HepG2 (cell line): ENCODE measurements at regions not wholly inside any gene's neighbourhood (a gene's known extent, or its start where the extent isn't known, plus 50 kb on each side); places are given as distances from the start of the nearest gene placed in this dataset.
A peak's percentile ranks its signal among the peaks of the same experiment; 100 is the strongest.

Experiments used
- ATF4 ChIP-seq, 2 experiments: fragments of 450-650 bp in 1 of 2; sonication (generic) in 1 of 2; formaldehyde crosslinking; IDR thresholded peaks; 2 replicates each; pipeline versions ENCODE4 v1.5.0 to v1.8.0; 2020 to 2022; ENCODE audit warnings: mild to moderate bottlenecking in 1 of 2, missing genetic modification reagents in 1 of 2
- CHD4 ChIP-seq: fragments of 200-600 bp; sonication (generic); IDR thresholded peaks from 2 replicates; pipeline ENCODE4 v1.7.0; 2017; ENCODE audit warnings: mild to moderate bottlenecking, low read length, borderline replicate concordance
- E2F1 ChIP-seq: sonication (generic); formaldehyde crosslinking; IDR thresholded peaks from 2 replicates; pipeline ENCODE4 v1.5.0; 2020; ENCODE audit warnings: missing genetic modification reagents
- GLI4 ChIP-seq: sonication (generic); formaldehyde crosslinking; IDR thresholded peaks from 2 replicates; pipeline ENCODE4 v1.5.1; 2020; ENCODE audit warnings: missing genetic modification reagents, mild to moderate bottlenecking, moderate library complexity, borderline replicate concordance
- KAT7 ChIP-seq: IDR thresholded peaks from 2 replicates; pipeline ENCODE4 v1.6.1; 2018; ENCODE audit warnings: borderline replicate concordance, missing compliant biosample characterization
- NFE2 ChIP-seq: sonication (generic); formaldehyde crosslinking; IDR thresholded peaks from 2 replicates; pipeline ENCODE4 v1.4.0; 2020; ENCODE audit warnings: missing genetic modification reagents
- SETDB1 ChIP-seq: sonication (generic); formaldehyde crosslinking; IDR thresholded peaks from 2 replicates; pipeline ENCODE4 v1.5.1; 2020; ENCODE audit warnings: missing genetic modification reagents, mild to moderate bottlenecking, borderline replicate concordance
- STAG1 ChIP-seq: sonication (generic); formaldehyde crosslinking; IDR thresholded peaks from 2 replicates; pipeline ENCODE4 v1.4.0; 2020; ENCODE audit warnings: missing genetic modification reagents
- TRAFD1 ChIP-seq: sonication (generic); formaldehyde crosslinking; IDR thresholded peaks from 2 replicates; pipeline ENCODE4 v1.5.1; 2020; ENCODE audit warnings: missing genetic modification reagents, mild to moderate bottlenecking, borderline replicate concordance
- YEATS4 ChIP-seq: sonication (generic); formaldehyde crosslinking; IDR thresholded peaks from 2 replicates; pipeline ENCODE4 v1.4.0; 2020; ENCODE audit warnings: missing genetic modification reagents, borderline replicate concordance
- ZNF772 ChIP-seq: sonication (generic); formaldehyde crosslinking; IDR thresholded peaks from 2 replicates; pipeline ENCODE4 v1.5.0; 2020; ENCODE audit warnings: mild to moderate bottlenecking, missing genetic modification reagents
- ZNF773 ChIP-seq: sonication (generic); formaldehyde crosslinking; IDR thresholded peaks from 2 replicates; pipeline ENCODE4 v1.4.0; 2020; ENCODE audit warnings: missing genetic modification reagents, borderline replicate concordance
- TF ChIP-seq, protein P1 (sequence below): sonication (generic); formaldehyde crosslinking; IDR thresholded peaks from 2 replicates; pipeline ENCODE4 v1.5.1; 2020; ENCODE audit warnings: missing genetic modification reagents, mild to moderate bottlenecking, borderline replicate concordance
- TF ChIP-seq, protein P2 (sequence below): sonication (generic); formaldehyde crosslinking; IDR thresholded peaks from 2 replicates; pipeline ENCODE4 v1.4.0; 2020; ENCODE audit warnings: missing genetic modification reagents
- TF ChIP-seq, protein P3 (sequence below): IDR thresholded peaks from 2 replicates; pipeline ENCODE4 v1.6.1; 2016; ENCODE audit warnings: low read depth, missing genetic modification reagents, missing compliant biosample characterization

GRCh38 chr6:26216359-26216885 is 129.2 kb downstream of the HFE start (continued):
- TF ChIP-seq STAG1 (CRISPR knock-in tag) (0 out of 2 replicates have a peak, but pooled peaks have one; percentile 13), ZNF773 (CRISPR knock-in tag) (no peak), KAT7 (CRISPR knock-in tag) (peak; percentile 67; the same call in 1 of the 2 replicates), TRAFD1 (CRISPR knock-in tag) (no peak; the same call in 1 of the 2 replicates), ZNF772 (0 out of 2 replicates have a peak, but pooled peaks have one; percentile 2), E2F1 (CRISPR knock-in tag) (no peak; the same call in 1 of the 2 replicates), GLI4 (CRISPR knock-in tag) (no peak), CHD4 (no peak; the same call in 1 of the 2 replicates), SETDB1 (no peak), YEATS4 (CRISPR knock-in tag) (no peak), ATF4 (CRISPR knock-in tag; IDR thresholded peaks at IDR 0.05) (peak in 1 of 2 experiments; percentile 10; a peak in 1 of 4 replicates), NFE2 (CRISPR knock-in tag) (no peak)
- TF ChIP-seq, protein P1, sequence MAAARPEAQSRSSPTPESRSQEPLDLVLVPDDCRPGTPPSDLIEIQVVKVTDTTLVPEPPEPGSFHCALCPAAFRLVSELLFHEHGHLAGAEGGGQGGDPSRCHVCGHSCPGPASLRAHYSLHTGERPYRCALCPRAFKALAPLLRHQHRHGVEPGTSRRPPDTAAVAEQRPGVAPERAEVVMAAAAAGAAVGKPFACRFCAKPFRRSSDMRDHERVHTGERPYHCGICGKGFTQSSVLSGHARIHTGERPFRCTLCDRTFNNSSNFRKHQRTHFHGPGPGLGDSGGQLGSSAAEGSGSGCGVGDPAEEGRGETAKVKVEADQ (CRISPR knock-in tag) = peak; percentile 2; the same call in 1 of the 2 replicates
- TF ChIP-seq, protein P2, sequence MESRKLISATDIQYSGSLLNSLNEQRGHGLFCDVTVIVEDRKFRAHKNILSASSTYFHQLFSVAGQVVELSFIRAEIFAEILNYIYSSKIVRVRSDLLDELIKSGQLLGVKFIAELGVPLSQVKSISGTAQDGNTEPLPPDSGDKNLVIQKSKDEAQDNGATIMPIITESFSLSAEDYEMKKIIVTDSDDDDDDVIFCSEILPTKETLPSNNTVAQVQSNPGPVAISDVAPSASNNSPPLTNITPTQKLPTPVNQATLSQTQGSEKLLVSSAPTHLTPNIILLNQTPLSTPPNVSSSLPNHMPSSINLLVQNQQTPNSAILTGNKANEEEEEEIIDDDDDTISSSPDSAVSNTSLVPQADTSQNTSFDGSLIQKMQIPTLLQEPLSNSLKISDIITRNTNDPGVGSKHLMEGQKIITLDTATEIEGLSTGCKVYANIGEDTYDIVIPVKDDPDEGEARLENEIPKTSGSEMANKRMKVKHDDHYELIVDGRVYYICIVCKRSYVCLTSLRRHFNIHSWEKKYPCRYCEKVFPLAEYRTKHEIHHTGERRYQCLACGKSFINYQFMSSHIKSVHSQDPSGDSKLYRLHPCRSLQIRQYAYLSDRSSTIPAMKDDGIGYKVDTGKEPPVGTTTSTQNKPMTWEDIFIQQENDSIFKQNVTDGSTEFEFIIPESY (CRISPR knock-in tag) = peak; percentile 24; the same call in 1 of the 2 replicates
- TF ChIP-seq, protein P3, sequence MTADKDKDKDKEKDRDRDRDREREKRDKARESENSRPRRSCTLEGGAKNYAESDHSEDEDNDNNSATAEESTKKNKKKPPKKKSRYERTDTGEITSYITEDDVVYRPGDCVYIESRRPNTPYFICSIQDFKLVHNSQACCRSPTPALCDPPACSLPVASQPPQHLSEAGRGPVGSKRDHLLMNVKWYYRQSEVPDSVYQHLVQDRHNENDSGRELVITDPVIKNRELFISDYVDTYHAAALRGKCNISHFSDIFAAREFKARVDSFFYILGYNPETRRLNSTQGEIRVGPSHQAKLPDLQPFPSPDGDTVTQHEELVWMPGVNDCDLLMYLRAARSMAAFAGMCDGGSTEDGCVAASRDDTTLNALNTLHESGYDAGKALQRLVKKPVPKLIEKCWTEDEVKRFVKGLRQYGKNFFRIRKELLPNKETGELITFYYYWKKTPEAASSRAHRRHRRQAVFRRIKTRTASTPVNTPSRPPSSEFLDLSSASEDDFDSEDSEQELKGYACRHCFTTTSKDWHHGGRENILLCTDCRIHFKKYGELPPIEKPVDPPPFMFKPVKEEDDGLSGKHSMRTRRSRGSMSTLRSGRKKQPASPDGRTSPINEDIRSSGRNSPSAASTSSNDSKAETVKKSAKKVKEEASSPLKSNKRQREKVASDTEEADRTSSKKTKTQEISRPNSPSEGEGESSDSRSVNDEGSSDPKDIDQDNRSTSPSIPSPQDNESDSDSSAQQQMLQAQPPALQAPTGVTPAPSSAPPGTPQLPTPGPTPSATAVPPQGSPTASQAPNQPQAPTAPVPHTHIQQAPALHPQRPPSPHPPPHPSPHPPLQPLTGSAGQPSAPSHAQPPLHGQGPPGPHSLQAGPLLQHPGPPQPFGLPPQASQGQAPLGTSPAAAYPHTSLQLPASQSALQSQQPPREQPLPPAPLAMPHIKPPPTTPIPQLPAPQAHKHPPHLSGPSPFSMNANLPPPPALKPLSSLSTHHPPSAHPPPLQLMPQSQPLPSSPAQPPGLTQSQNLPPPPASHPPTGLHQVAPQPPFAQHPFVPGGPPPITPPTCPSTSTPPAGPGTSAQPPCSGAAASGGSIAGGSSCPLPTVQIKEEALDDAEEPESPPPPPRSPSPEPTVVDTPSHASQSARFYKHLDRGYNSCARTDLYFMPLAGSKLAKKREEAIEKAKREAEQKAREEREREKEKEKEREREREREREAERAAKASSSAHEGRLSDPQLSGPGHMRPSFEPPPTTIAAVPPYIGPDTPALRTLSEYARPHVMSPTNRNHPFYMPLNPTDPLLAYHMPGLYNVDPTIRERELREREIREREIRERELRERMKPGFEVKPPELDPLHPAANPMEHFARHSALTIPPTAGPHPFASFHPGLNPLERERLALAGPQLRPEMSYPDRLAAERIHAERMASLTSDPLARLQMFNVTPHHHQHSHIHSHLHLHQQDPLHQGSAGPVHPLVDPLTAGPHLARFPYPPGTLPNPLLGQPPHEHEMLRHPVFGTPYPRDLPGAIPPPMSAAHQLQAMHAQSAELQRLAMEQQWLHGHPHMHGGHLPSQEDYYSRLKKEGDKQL (CRISPR knock-in tag) = 0 out of 2 replicates have a peak, but pooled peaks have one; percentile 27
